Osteocyte (in vitro differentiated cells): ENCODE measurements at regions not wholly inside any gene's neighbourhood (a gene's known extent, or its start where the extent isn't known, plus 50 kb on each side); places are given as distances from the start of the nearest gene placed in this dataset.

Experiments
- DNase-seq: peaks from one replicate; pipeline ENCODE4 v3.0.0; 2021; ENCODE audit warnings: mixed read lengths; ENCODE audit not compliant: unreplicated experiment; ENCODE audit errors: extremely low spot score
- H3K27ac Mint-ChIP-seq: one replicate; pipeline ENCODE4 v1.8.0; 2021; ENCODE audit warnings: mild to moderate bottlenecking, mixed read lengths; ENCODE audit not compliant: unreplicated experiment
- H3K27me3 Mint-ChIP-seq: one replicate; pipeline ENCODE4 v1.8.0; 2021; ENCODE audit warnings: mixed read lengths; ENCODE audit not compliant: unreplicated experiment
- H3K36me3 Mint-ChIP-seq: one replicate; pipeline ENCODE4 v1.8.0; 2021; ENCODE audit warnings: mixed read lengths; ENCODE audit not compliant: unreplicated experiment
- H3K4me1 Mint-ChIP-seq: one replicate; pipeline ENCODE4 v1.8.0; 2021; ENCODE audit warnings: mixed read lengths; ENCODE audit not compliant: unreplicated experiment
- H3K4me3 Mint-ChIP-seq: one replicate; pipeline ENCODE4 v1.8.0; 2021; ENCODE audit warnings: mild to moderate bottlenecking, moderate library complexity, mixed read lengths; ENCODE audit not compliant: unreplicated experiment
- H3K9me3 Mint-ChIP-seq: one replicate; pipeline ENCODE4 v1.8.0; 2021; ENCODE audit warnings: mixed read lengths; ENCODE audit not compliant: unreplicated experiment
- CTCF ChIP-seq: fragments of 200-600 bp; sonication (generic); IDR thresholded peaks from 2 replicates; pipeline ENCODE4 v1.5.0; 2021; ENCODE audit warnings: antibody characterized with exemption, mild to moderate bottlenecking, moderate library complexity

- H3K9me3 Mint-ChIP-seq, result no peaks in the 10 kb centered on the region
- H3K4me3 Mint-ChIP-seq, result no peak overlapping the region
- H3K4me1 Mint-ChIP-seq, result peaks cover 4% of the 10 kb centered on the region
- TF ChIP-seq CTCF, result no peak
- no peak overlapping the region for H3K27ac Mint-ChIP-seq
- no peak for DNase-seq
- no peaks in the 10 kb centered on the region for H3K36me3 Mint-ChIP-seq
- H3K27me3 Mint-ChIP-seq, result peaks cover 13% of the 10 kb centered on the region
Observed at GRCh38 chr5:68834491-68834981, 259.3 kb upstream of the SLC30A5 start.

DNA sequence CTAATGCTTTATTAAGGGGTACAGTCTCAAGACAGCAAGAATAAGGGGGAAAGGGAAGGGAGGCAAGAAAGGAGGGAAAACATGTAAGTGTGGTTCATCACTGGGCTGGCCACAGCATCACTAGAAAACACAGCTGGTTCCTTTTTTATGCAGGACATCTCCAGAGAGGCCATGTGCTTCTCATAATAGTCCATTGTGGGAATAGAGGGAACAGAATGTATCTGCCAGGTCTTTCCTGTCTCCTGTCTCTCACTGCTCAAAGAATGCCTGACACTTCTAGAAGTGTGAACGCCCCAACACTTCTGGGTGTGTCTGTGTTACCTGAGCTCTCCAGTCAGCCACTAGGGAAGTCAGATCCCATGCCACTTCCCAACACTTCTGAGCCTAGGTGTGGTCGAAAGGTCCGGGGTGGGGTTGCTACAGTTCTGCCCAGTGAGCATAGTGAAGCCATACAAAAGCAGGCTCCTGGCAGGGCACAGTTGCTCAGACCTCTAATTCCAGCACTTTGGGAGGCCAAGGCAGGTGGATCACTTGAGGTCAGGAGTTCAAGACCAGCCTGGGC, 255.6 kb upstream of the SLC30A5 start:
- Mint-ChIP-seq H3K4me3 (no peak overlapping the region), H3K9me3 (no peaks in the 10 kb centered on the region), H3K4me1 (peaks cover 4% of the 10 kb centered on the region), H3K27ac (no peak overlapping the region), H3K27me3 (no peaks in the 10 kb centered on the region), H3K36me3 (no peaks in the 10 kb centered on the region)
- no peak for TF ChIP-seq CTCF
- no peak for DNase-seq

DNA sequence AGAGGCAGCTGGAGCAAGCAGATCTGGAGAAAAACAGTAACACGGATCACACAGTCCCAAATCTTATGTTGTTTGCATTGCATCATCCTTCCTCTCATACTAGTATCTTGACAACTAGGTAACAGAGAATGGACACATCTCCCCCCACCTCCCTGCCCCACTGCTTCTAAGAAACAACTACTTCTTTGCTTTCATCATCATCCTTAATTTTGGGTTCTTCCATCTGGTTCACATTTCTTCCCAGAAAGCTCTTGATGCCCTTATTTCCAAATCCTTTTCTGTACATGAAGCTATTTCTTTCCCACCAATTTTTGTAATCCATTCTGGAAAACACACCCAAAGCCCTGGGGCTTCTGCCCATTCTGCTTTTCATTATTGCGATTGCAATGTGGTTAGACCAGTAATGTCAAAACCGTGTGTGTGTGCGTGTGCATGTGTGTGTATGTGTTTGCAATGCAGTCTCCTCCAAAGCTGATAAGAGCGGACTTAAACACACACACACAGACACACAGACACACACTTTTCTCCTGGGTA, 254.7 kb upstream of the SLC30A5 start:
- no peak overlapping the region for H3K27ac Mint-ChIP-seq

GRCh38 chr5:68843624-68844364, 250.0 kb upstream of the SLC30A5 start:
- DNase-seq, result no peak
- no peaks in the 10 kb centered on the region for H3K27me3 Mint-ChIP-seq
- H3K27ac Mint-ChIP-seq, result no peak overlapping the region
- H3K4me1 Mint-ChIP-seq, result no peaks in the 10 kb centered on the region
- no peak overlapping the region for H3K4me3 Mint-ChIP-seq
- no peaks in the 10 kb centered on the region for H3K36me3 Mint-ChIP-seq
- no peaks in the 10 kb centered on the region for H3K9me3 Mint-ChIP-seq
- no peak for TF ChIP-seq CTCF

More for the DNA sequence above, 254.7 kb upstream of the SLC30A5 start:
- Mint-ChIP-seq H3K36me3 (no peaks in the 10 kb centered on the region), H3K4me3 (no peak overlapping the region), H3K9me3 (no peaks in the 10 kb centered on the region), H3K27me3 (no peaks in the 10 kb centered on the region), H3K4me1 (peaks cover 4% of the 10 kb centered on the region)
- DNase-seq, result no peak
- no peak for TF ChIP-seq CTCF

GRCh38 chr5:68845131-68845530, 248.7 kb upstream of the SLC30A5 start:
- Mint-ChIP-seq H3K4me3 (no peak overlapping the region), H3K27ac (no peak overlapping the region), H3K27me3 (peaks cover 4% of the 10 kb centered on the region), H3K9me3 (no peaks in the 10 kb centered on the region), H3K4me1 (no peaks in the 10 kb centered on the region), H3K36me3 (no peaks in the 10 kb centered on the region)
- DNase-seq, result no peak
- TF ChIP-seq CTCF, result no peak
